HG03571 (cell line): ENCODE measurements at regions not wholly inside any gene's neighbourhood (a gene's known extent, or its start where the extent isn't known, plus 50 kb on each side); places are given as distances from the start of the nearest gene placed in this dataset.
"Not testable (repeated sequence)": the region's sequence is repeated elsewhere in the genome, so short reads cannot be mapped to it uniquely, and the experiment has no call there.

Source experiments
- ATAC-seq: cut with Tn5 transposase; IDR thresholded peaks from one replicate; pipeline ENCODE4 v1.9.1; 2021; ENCODE audit not compliant: unreplicated experiment

DNA sequence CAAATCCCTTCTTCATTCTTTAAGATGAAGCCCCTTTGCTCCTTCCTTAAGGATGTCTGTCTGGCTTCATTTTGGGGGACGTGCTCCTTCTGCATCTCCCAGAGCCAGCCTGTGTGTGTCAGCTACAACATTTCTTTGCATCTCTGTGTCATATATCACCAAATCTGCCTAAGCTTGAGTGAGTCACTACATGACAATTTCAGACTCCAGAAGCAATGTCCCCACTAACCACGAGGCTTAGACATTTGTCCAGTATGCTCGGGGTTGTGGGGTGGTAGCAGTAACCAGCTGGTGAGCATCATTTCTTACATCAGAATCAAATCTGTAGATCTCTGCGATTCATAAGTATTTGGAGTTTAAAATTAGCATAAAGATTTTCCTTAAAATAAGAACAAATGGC lies 54.1 kb upstream of the USP14 start:
- ATAC-seq: not testable (repeated sequence)

- not testable (repeated sequence) for ATAC-seq
Observed at GRCh38 chr18:105161-106053, 53.0 kb upstream of the USP14 start.

- not testable (repeated sequence) for ATAC-seq
Observed at GRCh38 chr18:106054-106851, 52.1 kb upstream of the USP14 start.

DNA sequence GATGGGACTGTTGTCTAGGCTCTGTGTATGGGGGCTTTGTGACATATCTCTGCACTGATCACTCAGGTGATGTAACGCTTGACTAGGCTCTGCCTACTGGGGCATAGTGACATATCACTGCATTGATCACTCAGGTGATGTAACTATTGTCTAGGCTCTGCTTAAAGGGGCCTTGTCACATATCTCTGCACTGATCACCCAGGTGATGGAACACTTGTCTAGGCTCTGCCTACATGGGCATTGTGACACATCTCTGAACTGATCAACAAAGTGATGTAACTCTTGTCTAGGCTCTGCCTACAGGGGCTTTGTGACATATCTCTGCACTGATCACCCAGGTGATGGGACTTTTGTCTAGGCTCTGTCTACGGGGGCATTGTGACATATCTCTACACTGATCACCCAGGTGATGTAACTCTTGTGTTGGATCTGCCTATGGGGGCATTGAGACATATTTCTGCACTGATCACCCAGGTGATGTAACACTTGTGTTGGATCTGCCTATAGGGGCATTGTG lies 51.4 kb upstream of the USP14 start:
- not testable (repeated sequence) for ATAC-seq

GRCh38 chr18:107464-107863 lies 50.9 kb upstream of the USP14 start:
- not testable (repeated sequence) for ATAC-seq

DNA sequence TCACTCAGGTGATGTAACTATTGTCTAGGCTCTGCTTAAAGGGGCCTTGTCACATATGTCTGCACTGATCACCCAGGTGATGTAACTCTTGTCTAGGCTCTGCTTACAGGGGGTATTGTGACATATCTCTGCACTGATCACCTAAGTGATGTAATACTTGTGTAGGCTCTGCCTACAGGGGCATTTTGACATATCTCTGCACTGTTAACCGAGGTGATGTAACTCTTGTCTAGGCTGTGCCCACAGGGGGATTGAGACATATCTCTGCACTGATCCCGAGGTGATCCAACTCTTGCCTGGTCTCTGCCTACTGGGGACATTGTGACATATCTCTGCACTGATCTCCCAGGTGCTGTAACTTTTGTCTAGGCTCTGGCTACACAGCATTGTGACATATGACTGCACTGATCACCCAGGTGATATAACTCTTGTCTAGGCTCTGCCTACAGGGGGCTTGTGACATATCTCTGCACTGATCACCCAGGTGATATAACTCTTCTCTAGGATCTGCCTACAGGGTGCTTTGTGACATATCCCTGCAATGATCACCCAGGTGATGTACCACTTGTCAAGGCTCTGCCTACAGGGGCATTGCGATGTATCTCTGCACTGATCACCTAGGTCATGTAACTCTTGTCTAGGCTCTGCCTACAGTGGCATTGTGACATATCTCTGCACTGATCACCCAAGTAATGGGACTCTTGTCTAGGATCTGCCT lies 50.3 kb upstream of the USP14 start:
- peak; percentile 48 for ATAC-seq
